Hepatocyte (in vitro differentiated cells): ENCODE measurements at regions not wholly inside any gene's neighbourhood (a gene's known extent, or its start where the extent isn't known, plus 50 kb on each side); places are given as distances from the start of the nearest gene placed in this dataset.
"Not testable (repeated sequence)": the region's sequence is repeated elsewhere in the genome, so short reads cannot be mapped to it uniquely, and the experiment has no call there.

Source experiments
- DNase-seq: peaks from one replicate; pipeline ENCODE4 v3.0.0-alpha.2; 2016; ENCODE audit warnings: low spot score
- H2AFZ ChIP-seq: fragments of 200-600 bp; sonication (generic); 2 replicates; pipeline ENCODE4 v1.6.0; 2016; ENCODE audit warnings: antibody characterized with exemption, mild to moderate bottlenecking
- H3K27ac ChIP-seq: fragments of 200-600 bp; sonication (generic); 2 replicates; pipeline ENCODE4 v1.5.1; 2016; ENCODE audit warnings: mild to moderate bottlenecking
- H3K27me3 ChIP-seq: fragments of 200-600 bp; sonication (generic); 2 replicates; pipeline ENCODE4 v1.6.1; 2016
- H3K36me3 ChIP-seq: fragments of 200-600 bp; sonication (generic); replicated peaks from 2 replicates; pipeline ENCODE4 v1.5.1; 2016; ENCODE audit warnings: low read depth; ENCODE audit not compliant: insufficient read depth
- H3K4me1 ChIP-seq: fragments of 200-600 bp; sonication (generic); 2 replicates; pipeline ENCODE4 v1.5.1; 2016; ENCODE audit warnings: mild to moderate bottlenecking, moderate library complexity; ENCODE audit not compliant: insufficient read depth
- H3K4me2 ChIP-seq: fragments of 200-600 bp; sonication (generic); 2 replicates; pipeline ENCODE4 v1.6.0; 2016
- H3K4me3 ChIP-seq: fragments of 200-600 bp; sonication (generic); 2 replicates; pipeline ENCODE4 v1.5.1; 2016; ENCODE audit warnings: mild to moderate bottlenecking
- H3K79me2 ChIP-seq: fragments of 200-600 bp; sonication (generic); 2 replicates; pipeline ENCODE4 v1.6.0; 2017; ENCODE audit warnings: mild to moderate bottlenecking
- H3K9me2 ChIP-seq: fragments of 200-600 bp; sonication (generic); replicated peaks from 2 replicates; pipeline ENCODE4 v1.6.0; 2017; ENCODE audit warnings: mild to moderate bottlenecking; ENCODE audit not compliant: insufficient read depth
- H3K9me3 ChIP-seq: fragments of 200-600 bp; sonication (generic); 2 replicates; pipeline ENCODE4 v1.5.1; 2016; ENCODE audit warnings: low read depth, mild to moderate bottlenecking
- H4K20me1 ChIP-seq: fragments of 200-600 bp; sonication (generic); 2 replicates; pipeline ENCODE4 v1.6.0; 2016; ENCODE audit warnings: mild to moderate bottlenecking; ENCODE audit not compliant: insufficient read depth, poor library complexity, severe bottlenecking
- CTCF ChIP-seq: fragments of 200-600 bp; sonication (generic); IDR thresholded peaks from 2 replicates; pipeline ENCODE4 v1.5.1; 2016; ENCODE audit warnings: antibody characterized with exemption, mild to moderate bottlenecking; ENCODE audit not compliant: poor library complexity
- EZH2 ChIP-seq: fragments of 200-600 bp; sonication (generic); IDR thresholded peaks from 2 replicates; pipeline ENCODE4 v1.6.1; 2016; ENCODE audit warnings: antibody characterized with exemption, mild to moderate bottlenecking, borderline replicate concordance
- EZH2phosphoT487 ChIP-seq: fragments of 200-600 bp; sonication (generic); IDR thresholded peaks from one replicate; pipeline ENCODE4 v1.6.1; 2018; ENCODE audit warnings: antibody characterized with exemption, mild to moderate bottlenecking, low read depth, moderate library complexity; ENCODE audit not compliant: unreplicated experiment, severe bottlenecking
- whole genome bisulfite sequencing: methylation state at CpG from one replicate; pipeline ENCODE4 v1.1.6; 2016; ENCODE audit warnings: low lambda C conversion rate; ENCODE audit errors: missing lambda C conversion rate; 5-methylcytosine and 5-hydroxymethylcytosine counted together

DNA sequence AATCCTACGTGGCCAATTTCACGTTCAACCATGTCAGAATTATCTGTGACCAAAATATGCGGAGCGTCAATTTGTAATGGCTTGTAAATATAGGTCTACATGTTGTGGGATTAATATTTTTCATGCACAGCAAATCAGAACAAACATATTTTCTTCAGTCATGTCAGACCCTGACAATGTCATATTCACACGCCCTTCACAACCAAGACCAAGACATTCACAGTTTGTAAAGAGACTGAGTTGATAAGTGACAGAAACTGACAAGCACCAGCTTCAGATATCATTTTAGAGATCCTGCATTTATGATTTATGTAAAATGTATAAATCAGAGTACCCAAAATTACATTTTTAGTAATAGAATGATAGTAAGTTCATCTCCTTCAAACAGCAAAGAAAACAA lies 57.3 kb upstream of the NOVA1 start:
- Histone ChIP-seq H3K4me3 (no peak overlapping the region), H3K9me3 (no peaks in the 10 kb centered on the region), H3K4me1 (no peaks in the 10 kb centered on the region), H3K27me3 (no peaks in the 10 kb centered on the region), H3K9me2 (no peaks in the 10 kb centered on the region), H3K4me2 (no peak overlapping the region), H3K79me2 (no peaks in the 10 kb centered on the region), H4K20me1 (no peaks in the 10 kb centered on the region), H3K36me3 (no peaks in the 10 kb centered on the region), H2AFZ (no peak overlapping the region), H3K27ac (no peak overlapping the region)
- DNase-seq = no peak
- 85% methylated on average over 5 of the region's 5 CpGs for WGBS
- TF ChIP-seq EZH2phosphoT487 = no peak
- no peak for TF ChIP-seq CTCF
- TF ChIP-seq EZH2 = no peak

DNA sequence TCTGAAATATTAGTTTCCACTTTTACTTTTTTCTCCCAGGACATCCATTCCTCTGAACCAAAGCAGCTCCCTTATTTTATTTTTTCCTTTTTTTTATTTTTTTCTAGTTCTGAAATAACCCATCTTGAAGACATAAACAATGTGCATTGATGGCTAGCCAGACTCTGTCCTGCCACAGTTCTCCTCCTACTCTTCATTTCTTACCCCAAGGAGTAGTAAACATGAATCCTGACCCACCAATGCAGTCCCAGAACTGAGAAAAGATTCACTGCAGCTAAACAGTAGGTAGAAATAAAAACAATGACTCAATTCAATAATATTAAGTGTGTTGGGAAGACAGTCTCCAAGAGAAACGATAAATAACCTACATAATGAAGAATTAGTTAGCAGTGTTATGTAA lies 65.7 kb upstream of the NOVA1 start:
- Histone ChIP-seq H3K4me3 (no peak overlapping the region), H3K27ac (no peak overlapping the region), H3K4me1 (no peaks in the 10 kb centered on the region), H3K36me3 (no peaks in the 10 kb centered on the region), H3K4me2 (no peak overlapping the region), H3K79me2 (no peaks in the 10 kb centered on the region), H3K9me2 (no peaks in the 10 kb centered on the region), H2AFZ (no peak overlapping the region), H3K9me3 (no peaks in the 10 kb centered on the region), H4K20me1 (no peaks in the 10 kb centered on the region), H3K27me3 (no peaks in the 10 kb centered on the region)
- no peak for TF ChIP-seq EZH2
- no peak for TF ChIP-seq EZH2phosphoT487
- TF ChIP-seq CTCF = no peak
- 85% methylated on average over 1 of the region's 1 CpG for WGBS
- DNase-seq = no peak

DNA sequence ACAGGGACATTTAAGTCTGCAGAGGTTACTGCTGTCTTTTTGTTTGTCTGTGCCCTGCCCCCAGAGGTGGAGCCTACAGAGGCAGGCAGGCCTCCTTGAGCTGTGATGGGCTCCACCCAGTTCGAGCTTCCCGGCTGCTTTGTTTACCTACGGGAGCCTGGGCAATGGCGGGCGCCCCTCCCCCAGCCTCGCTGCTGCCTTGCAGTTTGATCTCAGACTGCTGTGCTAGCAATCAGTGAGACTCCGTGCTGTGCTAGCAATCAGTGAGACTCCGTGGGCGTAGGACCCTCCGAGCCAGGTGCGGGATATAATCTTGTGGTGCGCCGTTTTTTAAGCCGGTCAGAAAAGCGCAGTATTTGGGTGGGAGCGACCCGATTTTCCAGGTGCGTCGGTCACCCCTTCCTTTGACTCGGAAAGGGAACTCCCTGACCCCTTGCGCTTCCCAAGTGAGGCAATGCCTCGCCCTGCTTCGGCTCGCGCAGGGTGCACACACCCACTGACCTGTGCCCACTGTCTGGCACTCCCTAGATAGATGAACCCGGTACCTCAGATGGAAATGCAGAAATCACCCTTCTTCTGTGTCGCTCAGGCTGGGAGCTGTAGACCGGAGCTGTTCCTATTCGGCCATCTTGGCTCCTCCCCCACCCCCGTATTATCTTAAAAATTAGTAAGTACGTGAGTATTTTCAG lies 81.0 kb upstream of the NOVA1 start:
- H3K4me3 ChIP-seq, H3K4me2 ChIP-seq: not testable (repeated sequence)

GRCh38 chr14:26685401-26685800 lies 87.6 kb upstream of the NOVA1 start:
- Histone ChIP-seq H3K9me2 (no peaks in the 10 kb centered on the region), H3K4me3 (no peak overlapping the region), H3K79me2 (no peaks in the 10 kb centered on the region), H3K27me3 (no peaks in the 10 kb centered on the region), H3K27ac (no peak overlapping the region), H3K4me2 (no peak overlapping the region), H4K20me1 (no peaks in the 10 kb centered on the region), H2AFZ (no peak overlapping the region), H3K36me3 (no peaks in the 10 kb centered on the region), H3K4me1 (no peaks in the 10 kb centered on the region), H3K9me3 (no peaks in the 10 kb centered on the region)
- TF ChIP-seq EZH2 (no peak), CTCF (no peak), EZH2phosphoT487 (no peak)
- DNase-seq = no peak
- WGBS = 100% methylated on average over 1 of the region's 1 CpG

More for the DNA sequence above, 81.0 kb upstream of the NOVA1 start:
- not testable (repeated sequence) for H3K27me3 ChIP-seq, H3K4me1 ChIP-seq, H3K36me3 ChIP-seq, H3K27ac ChIP-seq, H3K9me3 ChIP-seq, H3K79me2 ChIP-seq, H3K9me2 ChIP-seq, H2AFZ ChIP-seq, DNase-seq, H4K20me1 ChIP-seq
- 79% methylated on average over 25 of the region's 31 CpGs for WGBS
